T-cell (primary cell): ENCODE measurements at regions not wholly inside any gene's neighbourhood (a gene's known extent, or its start where the extent isn't known, plus 50 kb on each side); places are given as distances from the start of the nearest gene placed in this dataset.

ENCODE experiments used
- ATAC-seq, 4 experiments: fragments of 200-7000 bp in 3 of 4; fragments of 150-1000 bp in 1 of 4; cut with Tn5 transposase; replicated peaks in 1 of 4; 1 replicate in 3 of 4; 2 replicates in 1 of 4; pipeline ENCODE4 v1.10.0; 2021; ENCODE audit warnings: moderate library complexity in 3 of 4, mild to moderate bottlenecking in 2 of 4, moderate number of reproducible peaks in 1 of 4
- CTCF ChIA-PET, 2 donors: fragments of 300-600 bp; sonication (Branson Sonifier 250); formaldehyde crosslinking; loops; one replicate each; lab custom pipeline; 2022; ENCODE audit warnings: antibody characterized with exemption in 2 of 2; lab: Charles Lee
- POLR2A ChIA-PET, 2 donors: fragments of 300-600 bp; sonication (Branson Sonifier 250); formaldehyde crosslinking; loops; one replicate each; lab custom pipeline; 2022; ENCODE audit warnings: antibody characterized with exemption in 2 of 2; lab: Charles Lee
- DNase-seq, 35 experiments: peaks; one replicate each; pipeline versions ENCODE4 v3.0.0 to v3.0.0-alpha.2; 2013 to 2023
- H3K27ac ChIP-seq: one replicate; pipeline ENCODE4 v1.5.1; 2013; ENCODE audit warnings: low read length
- H3K27me3 ChIP-seq, 2 experiments: replicated peaks in 1 of 2; 1 replicate in 1 of 2; 2 replicates in 1 of 2; pipeline versions ENCODE4 v1.6.1 to v1.7.0; 2013; ENCODE audit warnings: low read length in 1 of 2, mixed read lengths in 1 of 2; ENCODE audit not compliant: control insufficient read depth in 2 of 2, insufficient read depth in 2 of 2; ENCODE audit errors: extremely low read depth in 1 of 2
- H3K36me3 ChIP-seq, 2 donors: 1 replicate in 1 of 2; 2 replicates in 1 of 2; pipeline versions ENCODE4 v1.6.1 to v1.7.0; 2013; ENCODE audit warnings: low read length in 1 of 2; ENCODE audit not compliant: control insufficient read depth in 2 of 2, insufficient read depth in 1 of 2; ENCODE audit errors: extremely low read depth in 1 of 2
- H3K4me1 ChIP-seq, 2 experiments: 1 replicate in 1 of 2; 2 replicates in 1 of 2; pipeline versions ENCODE4 v1.6.1 to v1.7.0; 2013; ENCODE audit warnings: low read length in 2 of 2, mixed read lengths in 1 of 2; ENCODE audit not compliant: insufficient read depth in 2 of 2, control insufficient read depth in 1 of 2; ENCODE audit errors: extremely low read depth in 1 of 2
- H3K4me3 ChIP-seq, 2 donors: 1 replicate in 1 of 2; 2 replicates in 1 of 2; pipeline versions ENCODE4 v1.5.1 to v1.7.0; 2013; ENCODE audit warnings: mild to moderate bottlenecking in 2 of 2, low read length in 1 of 2, moderate library complexity in 1 of 2; ENCODE audit not compliant: control insufficient read depth in 1 of 2; ENCODE audit errors: extremely low read depth in 1 of 2
- H3K9me3 ChIP-seq: 2 replicates; pipeline ENCODE4 v1.7.0; 2013
- H3K27ac Mint-ChIP-seq, 2 donors: one replicate each; pipeline ENCODE4 v1.8.0; 2020 to 2021; ENCODE audit warnings: mild to moderate bottlenecking in 2 of 2, mixed read lengths in 2 of 2
- H3K27me3 Mint-ChIP-seq, 2 donors: one replicate each; pipeline ENCODE4 v1.8.0; 2021 to 2022; ENCODE audit warnings: mixed read lengths in 2 of 2
- H3K36me3 Mint-ChIP-seq: one replicate; pipeline ENCODE4 v1.8.0; 2021; ENCODE audit warnings: mixed read lengths
- H3K4me1 Mint-ChIP-seq, 3 donors: one replicate each; pipeline ENCODE4 v1.8.0; 2020 to 2022; ENCODE audit warnings: mixed read lengths in 3 of 3, mild to moderate bottlenecking in 1 of 3
- H3K4me3 Mint-ChIP-seq, 3 donors: one replicate each; pipeline ENCODE4 v1.8.0; 2020 to 2022; ENCODE audit warnings: mild to moderate bottlenecking in 3 of 3, mixed read lengths in 3 of 3, moderate library complexity in 3 of 3
- H3K9me3 Mint-ChIP-seq, 3 donors: one replicate each; pipeline ENCODE4 v1.8.0; 2020 to 2022; ENCODE audit warnings: mixed read lengths in 3 of 3
- WGBS: methylation state at CpG from one replicate; pipeline ENCODE4 v1.1.5; 2013; ENCODE audit warnings: missing lambda C conversion rate; ENCODE audit not compliant: insufficient coverage; 5-methylcytosine and 5-hydroxymethylcytosine counted together

GRCh38 chr14:71324767-71325272, 417.6 kb downstream of the PCNX1 start:
- Mint-ChIP-seq H3K36me3 (peaks cover 4% of the 10 kb centered on the region), H3K27me3 (no peaks in the 10 kb centered on the region), H3K4me3 (peak overlapping the region in 2 of 3 donors; percentile 14 to 65), H3K4me1 (peaks cover 65 to 75% (median 72%) of the 10 kb centered on the region in 3 donors), H3K27ac (peak overlapping the region in 1 of 2 donors; percentile 44), H3K9me3 (no peaks in the 10 kb centered on the region)
- no peaks in the 10 kb centered on the region for H3K27me3 ChIP-seq
- no peak overlapping the region for H3K4me3 ChIP-seq
- peak in 31 of 35 experiments; percentile 6 to 80 (median 38) for DNase-seq
- H3K27ac ChIP-seq = no peak overlapping the region
- peak in 1 of 4 experiments; percentile 34 for ATAC-seq
- 16% methylated on average over 3 of the region's 6 CpGs for WGBS
- ChIA-PET POLR2A (interaction anchor here (0.6 to 1.8 kb wide), 6 partner anchors 15 to 182 kb away, joined by 3 to 7 read pairs (median 3); no protein-coding TSS in a partner anchor), CTCF (interaction anchor here (1.0 to 1.4 kb wide), 8 partner anchors 9 to 431 kb away, joined by 3 to 6 read pairs (median 3); no protein-coding TSS in a partner anchor)
- no peaks in the 10 kb centered on the region for H3K36me3 ChIP-seq
- H3K4me1 ChIP-seq = peaks cover 26 to 45% of the 10 kb centered on the region in 2 experiments
- no peaks in the 10 kb centered on the region for H3K9me3 ChIP-seq

GRCh38 chr14:71327691-71328090, 420.4 kb downstream of the PCNX1 start:
- peaks cover 70 to 81% (median 71%) of the 10 kb centered on the region in 3 donors for H3K4me1 Mint-ChIP-seq
- Histone ChIP-seq H3K9me3 (no peaks in the 10 kb centered on the region), H3K27me3 (no peaks in the 10 kb centered on the region), H3K4me3 (no peak overlapping the region), H3K4me1 (peaks cover 19 to 39% of the 10 kb centered on the region in 2 experiments), H3K27ac (no peak overlapping the region), H3K36me3 (no peaks in the 10 kb centered on the region)
- H3K4me3 Mint-ChIP-seq = no peak overlapping the region
- DNase-seq = no peak
- H3K27ac Mint-ChIP-seq = no peak overlapping the region
- peaks cover 14% of the 10 kb centered on the region for H3K36me3 Mint-ChIP-seq
- no peaks in the 10 kb centered on the region for H3K9me3 Mint-ChIP-seq
- ChIA-PET CTCF (no interaction called here), POLR2A (interaction anchor here in 1 of 2 donors (0.5 kb wide), 1 partner anchor 24 kb away, joined by 5 read pairs; no protein-coding TSS in a partner anchor)
- 100% methylated on average over 1 of the region's 1 CpG for WGBS
- no peaks in the 10 kb centered on the region for H3K27me3 Mint-ChIP-seq
- ATAC-seq = no peak

GRCh38 chr14:71328183-71328582, 420.9 kb downstream of the PCNX1 start:
- Histone ChIP-seq H3K4me1 (peaks cover 19 to 35% of the 10 kb centered on the region in 2 experiments), H3K4me3 (no peak overlapping the region), H3K36me3 (no peaks in the 10 kb centered on the region), H3K9me3 (no peaks in the 10 kb centered on the region), H3K27ac (no peak overlapping the region), H3K27me3 (no peaks in the 10 kb centered on the region)
- peaks cover 66 to 79% (median 70%) of the 10 kb centered on the region in 3 donors for H3K4me1 Mint-ChIP-seq
- H3K4me3 Mint-ChIP-seq = no peak overlapping the region
- no peak for ATAC-seq
- DNase-seq = no peak
- H3K36me3 Mint-ChIP-seq = peaks cover 14% of the 10 kb centered on the region
- no peaks in the 10 kb centered on the region for H3K9me3 Mint-ChIP-seq
- H3K27me3 Mint-ChIP-seq = no peaks in the 10 kb centered on the region
- ChIA-PET POLR2A (interaction anchor here in 1 of 2 donors (0.5 kb wide), 1 partner anchor 24 kb away, joined by 5 read pairs; no protein-coding TSS in a partner anchor), CTCF (no interaction called here)
- peak overlapping the region; percentile 5 to 11 for H3K27ac Mint-ChIP-seq

- H3K36me3 ChIP-seq = no peaks in the 10 kb centered on the region
- no peaks in the 10 kb centered on the region for H3K27me3 ChIP-seq
- DNase-seq (no peak), ATAC-seq (no peak)
- WGBS = no CpG with 5 or more reads among the region's 5 CpGs
- H3K9me3 Mint-ChIP-seq = peaks cover 0 to 5% (median 0%) of the 10 kb centered on the region in 3 donors
- H3K4me1 Mint-ChIP-seq = peaks cover 65 to 79% (median 73%) of the 10 kb centered on the region in 3 donors
- H3K9me3 ChIP-seq = no peaks in the 10 kb centered on the region
- peaks cover 20% of the 10 kb centered on the region for H3K36me3 Mint-ChIP-seq
- ChIA-PET CTCF (no interaction called here), POLR2A (interaction anchor here in 1 of 2 donors (0.7 kb wide), 1 partner anchor 11 kb away, joined by 4 read pairs; no protein-coding TSS in a partner anchor)
- peaks cover 19 to 33% of the 10 kb centered on the region in 2 experiments for H3K4me1 ChIP-seq
- no peak overlapping the region for H3K4me3 Mint-ChIP-seq
- no peaks in the 10 kb centered on the region for H3K27me3 Mint-ChIP-seq
- H3K27ac ChIP-seq = no peak overlapping the region
- no peak overlapping the region for H3K27ac Mint-ChIP-seq
- H3K4me3 ChIP-seq = no peak overlapping the region
These were observed 421.7 kb downstream of the PCNX1 start for GRCh38 chr14:71328954-71329353.

GRCh38 chr14:71331403-71331802, 424.1 kb downstream of the PCNX1 start:
- Histone ChIP-seq H3K36me3 (no peaks in the 10 kb centered on the region), H3K27ac (no peak overlapping the region), H3K4me3 (no peak overlapping the region), H3K27me3 (no peaks in the 10 kb centered on the region), H3K9me3 (no peaks in the 10 kb centered on the region), H3K4me1 (peaks cover 4 to 16% of the 10 kb centered on the region in 2 experiments)
- ChIA-PET POLR2A (no interaction called here), CTCF (no interaction called here)
- DNase-seq (no peak), ATAC-seq (no peak)
- Mint-ChIP-seq H3K36me3 (peaks cover 31% of the 10 kb centered on the region), H3K27me3 (no peaks in the 10 kb centered on the region), H3K27ac (no peak overlapping the region), H3K4me1 (peaks cover 46 to 65% (median 52%) of the 10 kb centered on the region in 3 donors), H3K4me3 (no peak overlapping the region), H3K9me3 (peaks cover 0 to 6% (median 0%) of the 10 kb centered on the region in 3 donors)
- no CpG with 5 or more reads among the region's 3 CpGs for WGBS

- ChIA-PET POLR2A (no interaction called here), CTCF (no interaction called here)
- no peak overlapping the region for H3K4me3 ChIP-seq
- peaks cover 40% of the 10 kb centered on the region for H3K36me3 Mint-ChIP-seq
- peaks cover 0 to 6% (median 0%) of the 10 kb centered on the region in 3 donors for H3K9me3 Mint-ChIP-seq
- H3K9me3 ChIP-seq = no peaks in the 10 kb centered on the region
- no peak for ATAC-seq
- no peak for DNase-seq
- H3K4me3 Mint-ChIP-seq = no peak overlapping the region
- no peak overlapping the region for H3K27ac ChIP-seq
- no peak overlapping the region for H3K27ac Mint-ChIP-seq
- peaks cover 4 to 14% of the 10 kb centered on the region in 2 experiments for H3K4me1 ChIP-seq
- H3K27me3 ChIP-seq = no peaks in the 10 kb centered on the region
- no peaks in the 10 kb centered on the region for H3K36me3 ChIP-seq
- no peaks in the 10 kb centered on the region for H3K27me3 Mint-ChIP-seq
- H3K4me1 Mint-ChIP-seq = peaks cover 46 to 64% (median 58%) of the 10 kb centered on the region in 3 donors
These were observed 425.2 kb downstream of the PCNX1 start for GRCh38 chr14:71332476-71332875.
